Liver (tissue), 8 donors: ENCODE measurements at regions not wholly inside any gene's neighbourhood (a gene's known extent, or its start where the extent isn't known, plus 50 kb on each side); places are given as distances from the start of the nearest gene placed in this dataset.

Experiments used
- DNase-seq: peaks from one replicate; pipeline ENCODE4 v3.0.0-alpha.2; 2017; ENCODE audit warnings: low spot score
- H3K27ac ChIP-seq, 2 donors: one replicate each; pipeline ENCODE4 v1.7.0; 2013; ENCODE audit warnings: inconsistent platforms in 2 of 2, low read length in 2 of 2, control low read depth in 1 of 2, low read depth in 1 of 2, mild to moderate bottlenecking in 1 of 2
- H3K27me3 ChIP-seq, 4 donors: one replicate each; pipeline versions ENCODE4 v1.6.1 to v1.7.0; 2013; ENCODE audit warnings: low read length in 3 of 4, inconsistent platforms in 1 of 4, mild to moderate bottlenecking in 1 of 4, moderate library complexity in 1 of 4; ENCODE audit not compliant: control insufficient read depth in 4 of 4, insufficient read depth in 4 of 4
- H3K36me3 ChIP-seq, 4 donors: one replicate each; pipeline versions ENCODE4 v1.6.1 to v1.7.0; 2013; ENCODE audit warnings: low read length in 3 of 4, mild to moderate bottlenecking in 3 of 4, low read depth in 1 of 4, moderate library complexity in 1 of 4; ENCODE audit not compliant: control insufficient read depth in 4 of 4, insufficient read depth in 3 of 4
- H3K4me1 ChIP-seq, 4 donors: one replicate each; pipeline versions ENCODE4 v1.6.1 to v1.7.0; 2013; ENCODE audit warnings: low read length in 3 of 4, mild to moderate bottlenecking in 3 of 4, moderate library complexity in 1 of 4; ENCODE audit not compliant: control insufficient read depth in 4 of 4, insufficient read depth in 4 of 4
- H3K4me3 ChIP-seq, 3 donors: one replicate each; pipeline versions ENCODE4 v1.6.1 to v1.7.0; 2013; ENCODE audit warnings: low read length in 3 of 3, control low read depth in 1 of 3, low read depth in 1 of 3, mild to moderate bottlenecking in 1 of 3
- H3K9ac ChIP-seq, 2 donors: one replicate each; pipeline ENCODE4 v1.7.0; 2013; ENCODE audit warnings: low read length in 2 of 2, mild to moderate bottlenecking in 2 of 2, moderate library complexity in 2 of 2, control low read depth in 1 of 2, low read depth in 1 of 2
- H3K9me3 ChIP-seq, 4 donors: one replicate each; pipeline versions ENCODE4 v1.6.1 to v1.7.0; 2013; ENCODE audit warnings: low read length in 3 of 4; ENCODE audit not compliant: control insufficient read depth in 4 of 4
- EGR1 ChIP-seq, 2 donors: IDR thresholded peaks; 2 replicates each; pipeline ENCODE4 v1.6.1; 2016 to 2018; ENCODE audit warnings: antibody characterized with exemption in 2 of 2, low read depth in 2 of 2
- FOXA1 ChIP-seq: IDR thresholded peaks from 2 replicates; pipeline ENCODE4 v1.6.1; 2016; ENCODE audit warnings: antibody characterized with exemption
- FOXA2 ChIP-seq: IDR thresholded peaks from 2 replicates; pipeline ENCODE4 v1.6.1; 2016; ENCODE audit warnings: antibody characterized with exemption
- GABPA ChIP-seq, 2 donors: IDR thresholded peaks in 1 of 2; conservative IDR thresholded peaks in 1 of 2; 2 replicates each; pipeline ENCODE4 v1.6.1; 2016; ENCODE audit warnings: antibody characterized with exemption in 2 of 2, mild to moderate bottlenecking in 1 of 2, moderate library complexity in 1 of 2
- HNF4A ChIP-seq, 2 donors: conservative IDR thresholded peaks; 2 replicates each; pipeline ENCODE4 v1.6.1; 2016; ENCODE audit warnings: antibody characterized with exemption in 2 of 2, mild to moderate bottlenecking in 2 of 2
- HNF4G ChIP-seq: IDR thresholded peaks from 2 replicates; pipeline ENCODE4 v1.6.1; 2016; ENCODE audit warnings: antibody characterized with exemption
- JUND ChIP-seq, 2 donors: IDR thresholded peaks; 2 replicates each; pipeline ENCODE4 v1.6.1; 2016; ENCODE audit warnings: antibody characterized with exemption in 2 of 2
- NR2F2 ChIP-seq: IDR thresholded peaks from 2 replicates; pipeline ENCODE4 v1.6.1; 2016; ENCODE audit warnings: antibody characterized with exemption
- RAD21 ChIP-seq, 2 donors: IDR thresholded peaks; 2 replicates each; pipeline ENCODE4 v1.6.1; 2016; ENCODE audit warnings: antibody characterized with exemption in 2 of 2, mild to moderate bottlenecking in 2 of 2
- RXRA ChIP-seq, 2 donors: IDR thresholded peaks; 2 replicates each; pipeline ENCODE4 v1.6.1; 2017 to 2018; ENCODE audit warnings: antibody characterized with exemption in 2 of 2, mild to moderate bottlenecking in 1 of 2
- SP1 ChIP-seq: IDR thresholded peaks from 2 replicates; pipeline ENCODE4 v1.6.1; 2018; ENCODE audit warnings: antibody characterized with exemption, mild to moderate bottlenecking
- TAF1 ChIP-seq: conservative IDR thresholded peaks from 2 replicates; pipeline ENCODE4 v1.6.1; 2016; ENCODE audit warnings: antibody characterized with exemption, mild to moderate bottlenecking
- YY1 ChIP-seq: IDR thresholded peaks from 2 replicates; pipeline ENCODE4 v1.6.1; 2016; ENCODE audit warnings: antibody characterized with exemption, mild to moderate bottlenecking
- WGBS: extraction: QIAGEN DNeasy Blood & Tissue Kit; methylation state at CpG from one replicate; pipeline ENCODE4 v1.1.7; 2013; 5-methylcytosine and 5-hydroxymethylcytosine counted together
- TF ChIP-seq, protein P1 (sequence below): IDR thresholded peaks from 2 replicates; pipeline ENCODE4 v1.6.1; 2016; ENCODE audit warnings: antibody characterized with exemption
- TF ChIP-seq, protein P2 (sequence below): fragments of 150-350 bp; IDR thresholded peaks from 2 replicates; pipeline ENCODE4 v1.5.1; 2017; ENCODE audit warnings: improper control_type of control experiment, low read depth, low read length; ENCODE audit not compliant: missing input control
- TF ChIP-seq, protein P3 (sequence below): IDR thresholded peaks from 2 replicates; pipeline ENCODE4 v1.6.1; 2016; ENCODE audit warnings: antibody characterized with exemption, mild to moderate bottlenecking
- TF ChIP-seq, protein P4 (sequence below): IDR thresholded peaks from 2 replicates; pipeline ENCODE4 v1.6.1; 2016; ENCODE audit warnings: antibody characterized with exemption
- TF ChIP-seq, protein P5 (sequence below): IDR thresholded peaks from 2 replicates; pipeline ENCODE4 v1.6.1; 2016; ENCODE audit warnings: antibody characterized with exemption
- donor health status: healthy.
- donor health status: healthy.
- donor health status: healthy.
- donor health status: healthy.
- donor health status: healthy.

DNA sequence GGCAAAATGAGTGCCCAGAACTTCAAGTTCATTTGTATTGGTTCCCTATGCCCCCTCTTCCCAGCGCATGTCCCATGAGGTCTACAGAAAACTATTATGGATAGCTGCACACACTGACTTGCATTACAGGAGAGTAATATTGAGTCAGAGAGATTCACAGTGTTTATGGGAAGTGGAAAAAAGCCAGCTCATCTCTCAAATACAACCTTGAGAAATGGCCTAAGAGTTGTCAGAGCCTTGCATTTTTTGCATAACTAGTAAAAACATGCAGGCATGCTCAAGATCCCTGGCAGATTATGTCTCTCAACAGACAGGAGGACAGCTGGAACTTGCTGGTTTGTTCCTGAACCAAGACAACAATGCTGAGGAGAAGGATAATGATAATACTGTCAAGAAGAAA lies 1292.8 kb downstream of the DSC3 start:
- H3K9ac ChIP-seq = no peak overlapping the region
- no peak for DNase-seq
- TF ChIP-seq, protein P1, sequence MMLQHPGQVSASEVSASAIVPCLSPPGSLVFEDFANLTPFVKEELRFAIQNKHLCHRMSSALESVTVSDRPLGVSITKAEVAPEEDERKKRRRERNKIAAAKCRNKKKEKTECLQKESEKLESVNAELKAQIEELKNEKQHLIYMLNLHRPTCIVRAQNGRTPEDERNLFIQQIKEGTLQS = no peak
- TF ChIP-seq GABPA (IDR thresholded peaks at IDR 0.05 in 1 of 2, conservative IDR thresholded peaks at IDR 0.05 in 1 of 2) (no peak), SP1 (no peak), EGR1 (IDR thresholded peaks at IDR 0.05; ENCODE audit: low read depth in 2 of 2) (no peak), FOXA1 (no peak), RAD21 (IDR thresholded peaks at IDR 0.05) (no peak), JUND (IDR thresholded peaks at IDR 0.05) (no peak), FOXA2 (no peak)
- TF ChIP-seq, protein P2, sequence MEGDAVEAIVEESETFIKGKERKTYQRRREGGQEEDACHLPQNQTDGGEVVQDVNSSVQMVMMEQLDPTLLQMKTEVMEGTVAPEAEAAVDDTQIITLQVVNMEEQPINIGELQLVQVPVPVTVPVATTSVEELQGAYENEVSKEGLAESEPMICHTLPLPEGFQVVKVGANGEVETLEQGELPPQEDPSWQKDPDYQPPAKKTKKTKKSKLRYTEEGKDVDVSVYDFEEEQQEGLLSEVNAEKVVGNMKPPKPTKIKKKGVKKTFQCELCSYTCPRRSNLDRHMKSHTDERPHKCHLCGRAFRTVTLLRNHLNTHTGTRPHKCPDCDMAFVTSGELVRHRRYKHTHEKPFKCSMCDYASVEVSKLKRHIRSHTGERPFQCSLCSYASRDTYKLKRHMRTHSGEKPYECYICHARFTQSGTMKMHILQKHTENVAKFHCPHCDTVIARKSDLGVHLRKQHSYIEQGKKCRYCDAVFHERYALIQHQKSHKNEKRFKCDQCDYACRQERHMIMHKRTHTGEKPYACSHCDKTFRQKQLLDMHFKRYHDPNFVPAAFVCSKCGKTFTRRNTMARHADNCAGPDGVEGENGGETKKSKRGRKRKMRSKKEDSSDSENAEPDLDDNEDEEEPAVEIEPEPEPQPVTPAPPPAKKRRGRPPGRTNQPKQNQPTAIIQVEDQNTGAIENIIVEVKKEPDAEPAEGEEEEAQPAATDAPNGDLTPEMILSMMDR = no peak
- no peaks in the 10 kb centered on the region for H3K4me1 ChIP-seq
- no peaks in the 10 kb centered on the region for H3K27me3 ChIP-seq
- no peaks in the 10 kb centered on the region for H3K9me3 ChIP-seq
- no peak overlapping the region for H3K4me3 ChIP-seq
- no peaks in the 10 kb centered on the region for H3K36me3 ChIP-seq
- no peak overlapping the region for H3K27ac ChIP-seq
- 95% methylated on average over 1 of the region's 1 CpG for WGBS

DNA sequence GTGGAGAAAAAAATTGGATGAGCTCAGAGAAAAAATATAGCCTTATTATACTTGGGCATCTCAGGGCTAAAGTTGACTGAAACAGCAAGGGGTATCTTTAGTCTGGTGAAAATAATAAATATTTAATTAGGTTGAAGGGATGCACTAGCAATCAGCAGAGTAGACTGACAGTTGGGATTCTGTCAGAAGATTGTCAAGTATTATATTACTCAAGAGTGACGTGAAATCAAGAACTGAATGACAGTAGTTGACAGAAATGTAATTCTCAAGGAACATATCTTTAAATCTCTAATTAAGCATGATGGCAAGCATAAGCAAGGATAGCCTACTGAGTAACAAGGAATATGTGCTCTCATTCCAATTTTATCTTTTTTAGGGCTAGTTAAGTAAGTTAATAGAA lies 1301.1 kb downstream of the DSC3 start:
- no peak for DNase-seq
- no peak for TF ChIP-seq RAD21 (IDR thresholded peaks at IDR 0.05)
- Histone ChIP-seq H3K9ac (no peak overlapping the region), H3K4me1 (no peaks in the 10 kb centered on the region), H3K27ac (no peak overlapping the region), H3K36me3 (no peaks in the 10 kb centered on the region), H3K9me3 (no peaks in the 10 kb centered on the region), H3K4me3 (no peak overlapping the region), H3K27me3 (no peaks in the 10 kb centered on the region)
- 91% methylated on average over 1 of the region's 1 CpG for WGBS

DNA sequence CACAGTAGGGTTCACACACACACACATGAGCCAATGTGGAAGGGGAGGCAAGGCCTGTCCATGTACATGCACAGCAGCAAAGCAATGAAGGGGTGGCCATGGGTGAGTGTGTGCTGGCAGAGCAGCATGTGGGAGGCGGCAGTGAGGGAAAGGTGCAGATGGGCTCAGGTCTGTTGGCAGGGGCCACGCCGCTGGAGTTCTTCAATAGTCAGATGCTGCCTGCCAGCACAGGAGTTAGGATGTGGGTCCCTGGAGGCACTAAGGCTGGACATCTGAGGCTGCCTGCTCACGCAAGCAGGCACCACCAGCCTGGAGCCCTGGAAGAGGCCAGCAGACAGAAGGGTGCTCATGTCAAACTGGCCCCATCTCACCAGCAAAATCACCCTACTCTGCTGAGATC lies 1304.9 kb downstream of the DSC3 start:
- Histone ChIP-seq H3K9me3 (no peaks in the 10 kb centered on the region), H3K27me3 (no peaks in the 10 kb centered on the region), H3K4me1 (no peaks in the 10 kb centered on the region), H3K27ac (no peak overlapping the region), H3K36me3 (no peaks in the 10 kb centered on the region), H3K9ac (no peak overlapping the region), H3K4me3 (no peak overlapping the region)
- 91% methylated on average over 4 of the region's 4 CpGs for WGBS
- DNase-seq = no peak
- TF ChIP-seq JUND (IDR thresholded peaks at IDR 0.05) = no peak
- no peak for TF ChIP-seq FOXA2
- TF ChIP-seq, protein P3, sequence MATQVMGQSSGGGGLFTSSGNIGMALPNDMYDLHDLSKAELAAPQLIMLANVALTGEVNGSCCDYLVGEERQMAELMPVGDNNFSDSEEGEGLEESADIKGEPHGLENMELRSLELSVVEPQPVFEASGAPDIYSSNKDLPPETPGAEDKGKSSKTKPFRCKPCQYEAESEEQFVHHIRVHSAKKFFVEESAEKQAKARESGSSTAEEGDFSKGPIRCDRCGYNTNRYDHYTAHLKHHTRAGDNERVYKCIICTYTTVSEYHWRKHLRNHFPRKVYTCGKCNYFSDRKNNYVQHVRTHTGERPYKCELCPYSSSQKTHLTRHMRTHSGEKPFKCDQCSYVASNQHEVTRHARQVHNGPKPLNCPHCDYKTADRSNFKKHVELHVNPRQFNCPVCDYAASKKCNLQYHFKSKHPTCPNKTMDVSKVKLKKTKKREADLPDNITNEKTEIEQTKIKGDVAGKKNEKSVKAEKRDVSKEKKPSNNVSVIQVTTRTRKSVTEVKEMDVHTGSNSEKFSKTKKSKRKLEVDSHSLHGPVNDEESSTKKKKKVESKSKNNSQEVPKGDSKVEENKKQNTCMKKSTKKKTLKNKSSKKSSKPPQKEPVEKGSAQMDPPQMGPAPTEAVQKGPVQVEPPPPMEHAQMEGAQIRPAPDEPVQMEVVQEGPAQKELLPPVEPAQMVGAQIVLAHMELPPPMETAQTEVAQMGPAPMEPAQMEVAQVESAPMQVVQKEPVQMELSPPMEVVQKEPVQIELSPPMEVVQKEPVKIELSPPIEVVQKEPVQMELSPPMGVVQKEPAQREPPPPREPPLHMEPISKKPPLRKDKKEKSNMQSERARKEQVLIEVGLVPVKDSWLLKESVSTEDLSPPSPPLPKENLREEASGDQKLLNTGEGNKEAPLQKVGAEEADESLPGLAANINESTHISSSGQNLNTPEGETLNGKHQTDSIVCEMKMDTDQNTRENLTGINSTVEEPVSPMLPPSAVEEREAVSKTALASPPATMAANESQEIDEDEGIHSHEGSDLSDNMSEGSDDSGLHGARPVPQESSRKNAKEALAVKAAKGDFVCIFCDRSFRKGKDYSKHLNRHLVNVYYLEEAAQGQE = no peak
- no peak for TF ChIP-seq HNF4A (conservative IDR thresholded peaks at IDR 0.05)
- TF ChIP-seq, protein P1 = no peak
- TF ChIP-seq, protein P4, sequence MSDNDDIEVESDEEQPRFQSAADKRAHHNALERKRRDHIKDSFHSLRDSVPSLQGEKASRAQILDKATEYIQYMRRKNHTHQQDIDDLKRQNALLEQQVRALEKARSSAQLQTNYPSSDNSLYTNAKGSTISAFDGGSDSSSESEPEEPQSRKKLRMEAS = no peak
- TF ChIP-seq RAD21 (IDR thresholded peaks at IDR 0.05) = no peak
- TF ChIP-seq FOXA1 = no peak
- no peak for TF ChIP-seq RXRA (IDR thresholded peaks at IDR 0.05)
- no peak for TF ChIP-seq EGR1 (IDR thresholded peaks at IDR 0.05; ENCODE audit: low read depth in 2 of 2)
- no peak for TF ChIP-seq HNF4G
- TF ChIP-seq SP1 = no peak
- TF ChIP-seq, protein P2 = no peak
- TF ChIP-seq, protein P5, sequence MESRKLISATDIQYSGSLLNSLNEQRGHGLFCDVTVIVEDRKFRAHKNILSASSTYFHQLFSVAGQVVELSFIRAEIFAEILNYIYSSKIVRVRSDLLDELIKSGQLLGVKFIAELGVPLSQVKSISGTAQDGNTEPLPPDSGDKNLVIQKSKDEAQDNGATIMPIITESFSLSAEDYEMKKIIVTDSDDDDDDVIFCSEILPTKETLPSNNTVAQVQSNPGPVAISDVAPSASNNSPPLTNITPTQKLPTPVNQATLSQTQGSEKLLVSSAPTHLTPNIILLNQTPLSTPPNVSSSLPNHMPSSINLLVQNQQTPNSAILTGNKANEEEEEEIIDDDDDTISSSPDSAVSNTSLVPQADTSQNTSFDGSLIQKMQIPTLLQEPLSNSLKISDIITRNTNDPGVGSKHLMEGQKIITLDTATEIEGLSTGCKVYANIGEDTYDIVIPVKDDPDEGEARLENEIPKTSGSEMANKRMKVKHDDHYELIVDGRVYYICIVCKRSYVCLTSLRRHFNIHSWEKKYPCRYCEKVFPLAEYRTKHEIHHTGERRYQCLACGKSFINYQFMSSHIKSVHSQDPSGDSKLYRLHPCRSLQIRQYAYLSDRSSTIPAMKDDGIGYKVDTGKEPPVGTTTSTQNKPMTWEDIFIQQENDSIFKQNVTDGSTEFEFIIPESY = no peak
- no peak for TF ChIP-seq NR2F2
- TF ChIP-seq YY1 = no peak
- no peak for TF ChIP-seq TAF1
- no peak for TF ChIP-seq GABPA (IDR thresholded peaks at IDR 0.05 in 1 of 2, conservative IDR thresholded peaks at IDR 0.05 in 1 of 2)
